HS-27A (cell line): ENCODE measurements at regions not wholly inside any gene's neighbourhood (a gene's known extent, or its start where the extent isn't known, plus 50 kb on each side); places are given as distances from the start of the nearest gene placed in this dataset.
"Not testable (repeated sequence)": the region's sequence is repeated elsewhere in the genome, so short reads cannot be mapped to it uniquely, and the experiment has no call there.

ENCODE experiments used
- DNase-seq: peaks from one replicate; pipeline ENCODE4 v3.0.0-alpha.2; 2012; ENCODE audit warnings: low read depth, missing footprints

GRCh38 chr22:49394116-49394785, 433.4 kb downstream of the BRD1 start:
- no peak for DNase-seq

- no peak for DNase-seq
Measured at GRCh38 chr22:49393526-49393925, 434.1 kb downstream of the BRD1 start.

GRCh38 chr22:49392841-49393510, 434.7 kb downstream of the BRD1 start:
- DNase-seq = no peak

GRCh38 chr22:49392247-49392646, 435.4 kb downstream of the BRD1 start:
- DNase-seq = no peak

GRCh38 chr22:49391436-49391835, 436.2 kb downstream of the BRD1 start:
- no peak for DNase-seq

- DNase-seq = no peak
Measured at GRCh38 chr22:49390954-49391353, 436.7 kb downstream of the BRD1 start.

GRCh38 chr22:49383909-49384308, 443.8 kb downstream of the BRD1 start:
- DNase-seq = not testable (repeated sequence)

GRCh38 chr22:49382451-49382735, 445.3 kb downstream of the BRD1 start:
- DNase-seq = no peak

GRCh38 chr22:49381595-49382450, 445.9 kb downstream of the BRD1 start:
- DNase-seq = no peak

GRCh38 chr22:49380828-49381114, 446.9 kb downstream of the BRD1 start:
- no peak for DNase-seq

GRCh38 chr22:49380095-49380827, 447.4 kb downstream of the BRD1 start:
- no peak for DNase-seq

- DNase-seq = no peak
Measured at GRCh38 chr22:49377306-49377705, 450.4 kb downstream of the BRD1 start.

- DNase-seq = no peak
Measured at GRCh38 chr22:49373801-49374226, 453.9 kb downstream of the BRD1 start.

- no peak for DNase-seq
Measured at GRCh38 chr22:49373289-49373666, 454.4 kb downstream of the BRD1 start.

GRCh38 chr22:49372530-49373288, 455.0 kb downstream of the BRD1 start:
- no peak for DNase-seq

GRCh38 chr22:49372111-49372529, 455.6 kb downstream of the BRD1 start:
- DNase-seq = no peak

GRCh38 chr22:49371325-49372110, 456.2 kb downstream of the BRD1 start:
- no peak for DNase-seq

GRCh38 chr22:49370627-49371301, 456.9 kb downstream of the BRD1 start:
- no peak for DNase-seq

- no peak for DNase-seq
Measured at GRCh38 chr22:49369726-49370626, 457.7 kb downstream of the BRD1 start.
